HG02623 (cell line): ENCODE measurements at regions not wholly inside any gene's neighbourhood (a gene's known extent, or its start where the extent isn't known, plus 50 kb on each side); places are given as distances from the start of the nearest gene placed in this dataset.

Experiments used
- ATAC-seq: cut with Tn5 transposase; IDR thresholded peaks from one replicate; pipeline ENCODE4 v1.9.1; 2021; ENCODE audit warnings: moderate library complexity; ENCODE audit not compliant: unreplicated experiment

DNA sequence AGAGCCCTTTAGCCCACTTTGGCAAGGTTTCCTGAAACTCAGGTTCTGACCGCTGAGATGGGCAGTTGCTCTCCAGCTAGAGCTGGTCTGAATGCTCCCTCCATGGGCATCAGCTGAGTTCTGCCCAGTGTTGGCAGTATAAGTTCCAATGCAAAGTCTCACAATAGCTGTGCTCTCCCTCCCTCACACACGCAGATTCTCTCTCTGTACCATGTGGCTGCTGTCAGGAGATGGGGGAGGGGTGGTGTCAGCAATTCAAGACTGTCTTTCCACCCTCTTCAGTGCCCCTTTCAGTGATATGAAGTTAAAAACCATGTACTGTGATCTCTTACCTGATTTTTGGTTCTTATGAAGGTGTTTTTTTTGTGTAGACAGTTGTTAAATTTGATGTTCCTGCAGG is 164.3 kb upstream of the PLEKHA5 start:
- no peak for ATAC-seq

DNA sequence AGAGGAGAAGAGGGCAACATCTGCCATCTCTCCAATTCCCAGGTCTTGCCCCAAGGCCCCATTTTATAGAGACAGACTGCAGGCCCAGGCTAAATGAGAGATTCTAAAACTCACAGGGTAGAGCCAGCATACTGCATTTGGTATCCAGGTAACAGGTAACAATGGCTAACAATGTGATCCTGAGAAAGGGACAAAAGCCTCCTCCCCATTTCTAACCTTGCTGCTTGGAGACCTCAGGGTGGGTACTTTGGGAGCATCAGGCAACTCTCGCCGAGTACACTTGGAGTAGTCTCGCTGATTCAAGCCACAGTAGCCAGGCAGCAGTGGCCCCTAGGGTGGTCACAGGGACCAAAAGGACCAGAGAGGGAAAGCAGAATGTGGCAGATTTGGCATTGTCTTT is 162.6 kb upstream of the PLEKHA5 start:
- ATAC-seq, result no peak

DNA sequence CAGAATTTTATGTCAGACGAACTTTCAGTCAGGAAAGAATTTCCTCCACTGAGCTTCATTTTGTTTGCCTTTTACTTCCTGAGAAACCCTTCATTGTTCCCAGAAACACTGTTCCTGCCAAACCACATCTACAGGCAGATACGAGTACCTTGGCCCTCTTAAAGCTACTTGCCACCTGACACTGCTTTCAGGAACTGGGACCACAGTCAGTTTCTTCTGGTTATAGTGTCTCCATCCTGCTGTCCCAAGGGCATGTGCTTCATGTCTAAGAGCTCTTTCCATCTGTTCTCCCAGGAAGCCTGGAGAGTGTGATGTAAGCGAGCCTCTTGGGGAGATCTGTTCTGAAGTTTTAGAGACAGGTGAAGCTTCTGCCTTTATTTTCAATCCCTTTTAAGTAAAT is 161.7 kb upstream of the PLEKHA5 start:
- no peak for ATAC-seq

DNA sequence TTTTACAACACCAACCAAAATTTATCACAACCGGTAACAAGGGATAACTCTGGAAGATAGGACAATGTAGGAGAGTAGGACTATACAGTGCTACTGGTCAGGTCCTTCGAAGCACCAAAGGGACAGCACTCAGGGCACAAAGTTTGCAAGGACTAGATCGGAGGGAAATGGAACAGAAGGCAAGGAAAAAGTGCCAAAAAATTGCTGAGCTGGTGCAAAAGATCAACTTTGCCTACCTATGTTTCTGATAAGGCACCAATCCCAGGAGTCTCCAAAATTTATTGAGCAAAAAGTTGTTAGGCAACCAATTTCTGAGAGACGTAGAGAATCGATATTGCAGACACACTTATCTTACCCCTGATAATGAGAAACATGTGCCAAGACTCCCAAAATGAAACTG is 160.0 kb upstream of the PLEKHA5 start:
- no peak for ATAC-seq

DNA sequence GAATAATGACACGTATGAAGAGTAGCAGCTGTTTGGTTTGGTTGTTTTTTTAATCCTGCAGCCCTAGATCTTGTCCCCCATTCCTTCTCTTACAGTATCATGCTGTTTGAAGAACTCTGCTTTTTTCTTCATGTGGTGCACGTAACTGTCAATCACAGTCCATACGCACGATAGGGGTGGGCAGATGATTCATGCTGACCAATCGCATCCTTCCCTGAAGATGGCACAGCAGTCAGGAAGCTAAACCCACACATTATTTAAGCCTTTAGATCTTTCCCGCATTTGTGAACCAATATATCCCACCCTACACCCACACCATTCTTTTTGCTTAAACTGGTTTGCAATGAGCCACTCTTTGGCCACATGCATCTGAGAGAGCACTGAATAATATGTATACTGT is 158.9 kb upstream of the PLEKHA5 start:
- no peak for ATAC-seq

DNA sequence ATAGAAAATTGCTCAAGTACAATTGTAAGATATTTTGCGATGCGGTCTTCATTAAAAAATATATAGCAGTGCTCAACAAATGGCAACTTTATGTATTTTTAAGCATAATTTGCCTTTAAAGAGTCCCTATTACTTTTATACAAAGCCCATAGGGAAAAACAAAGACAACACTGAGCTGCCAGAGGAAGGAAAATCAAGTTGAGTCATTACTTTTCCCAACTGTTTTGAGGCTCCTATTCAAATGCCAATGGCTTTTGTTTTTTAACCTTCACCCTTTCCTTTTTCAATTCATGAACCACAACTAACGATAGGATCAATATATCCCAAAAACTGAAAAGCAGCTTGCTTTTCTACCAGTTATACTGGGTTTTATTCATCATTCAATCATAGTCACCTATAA is 157.6 kb upstream of the PLEKHA5 start:
- ATAC-seq, result no peak

DNA sequence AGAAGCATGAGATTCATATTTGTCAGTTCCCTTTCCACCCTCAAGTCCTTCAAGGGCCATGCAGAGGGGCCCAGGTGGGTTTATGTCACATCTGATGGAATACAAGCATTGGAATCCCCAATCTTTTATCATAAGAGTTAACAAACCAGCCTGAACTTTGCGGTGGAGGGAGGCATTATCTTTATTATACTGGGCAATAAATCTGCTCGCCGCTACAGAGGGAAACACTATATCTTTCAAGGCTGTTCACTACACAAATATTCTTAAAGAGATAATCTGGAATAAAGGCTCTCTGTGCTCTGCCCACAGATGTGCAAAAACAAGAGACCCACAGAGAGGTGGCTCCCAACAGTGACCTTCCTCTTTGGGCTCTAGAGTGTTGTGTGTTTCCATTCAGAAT is 153.6 kb upstream of the PLEKHA5 start:
- ATAC-seq, result no peak

DNA sequence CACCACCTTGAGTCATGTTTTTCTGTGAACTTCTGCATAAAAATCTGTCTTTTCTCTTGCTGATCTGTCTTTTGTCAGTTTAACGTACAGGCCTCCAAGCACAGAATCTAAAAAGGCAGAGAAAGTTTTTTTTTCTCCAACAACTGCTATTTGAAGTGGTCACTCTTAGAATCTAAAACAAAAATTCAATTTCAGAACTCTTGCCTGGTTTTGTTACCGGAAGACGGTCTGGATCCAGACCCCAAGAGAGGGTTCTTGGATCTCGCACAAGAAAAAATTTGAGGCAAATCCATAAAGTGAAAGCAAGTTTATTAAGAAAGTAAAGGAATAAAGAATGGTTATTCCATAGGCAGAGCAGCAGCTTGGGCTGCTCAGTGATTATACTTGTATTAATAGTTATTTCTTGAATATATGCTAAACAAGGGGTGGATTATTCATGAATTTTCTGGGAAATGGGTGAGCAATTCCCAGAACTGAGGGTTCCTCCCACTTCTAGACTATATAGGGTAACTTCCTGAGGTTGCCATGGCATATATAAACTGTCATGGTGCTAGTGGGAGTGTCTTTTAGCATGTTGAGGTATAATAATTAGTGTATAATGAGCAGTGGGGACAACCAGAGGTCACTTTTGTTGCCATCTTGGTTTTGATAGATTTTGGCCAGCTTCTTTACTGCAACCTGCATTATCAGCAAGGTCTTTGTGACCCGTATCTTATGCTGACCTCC is 150.0 kb upstream of the PLEKHA5 start:
- no peak for ATAC-seq

DNA sequence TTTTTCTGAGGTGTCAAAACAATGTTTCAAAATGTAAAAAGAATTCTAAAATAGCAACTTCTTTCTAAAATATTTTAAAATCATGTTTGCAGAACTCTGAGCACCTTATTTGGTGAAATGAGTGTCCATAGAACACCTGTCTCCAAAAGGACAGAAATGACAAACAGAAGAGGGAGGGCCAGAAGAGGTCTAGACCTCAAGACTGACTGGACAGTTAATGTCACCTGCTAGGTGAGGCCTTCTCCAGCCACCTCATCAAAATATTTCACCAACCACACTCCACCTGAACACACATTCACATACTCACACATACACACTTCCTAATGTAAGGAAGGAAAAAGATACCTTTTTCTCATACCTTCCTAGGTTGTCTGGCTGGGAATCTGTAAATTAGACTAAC is 147.8 kb upstream of the PLEKHA5 start:
- ATAC-seq, result no peak

DNA sequence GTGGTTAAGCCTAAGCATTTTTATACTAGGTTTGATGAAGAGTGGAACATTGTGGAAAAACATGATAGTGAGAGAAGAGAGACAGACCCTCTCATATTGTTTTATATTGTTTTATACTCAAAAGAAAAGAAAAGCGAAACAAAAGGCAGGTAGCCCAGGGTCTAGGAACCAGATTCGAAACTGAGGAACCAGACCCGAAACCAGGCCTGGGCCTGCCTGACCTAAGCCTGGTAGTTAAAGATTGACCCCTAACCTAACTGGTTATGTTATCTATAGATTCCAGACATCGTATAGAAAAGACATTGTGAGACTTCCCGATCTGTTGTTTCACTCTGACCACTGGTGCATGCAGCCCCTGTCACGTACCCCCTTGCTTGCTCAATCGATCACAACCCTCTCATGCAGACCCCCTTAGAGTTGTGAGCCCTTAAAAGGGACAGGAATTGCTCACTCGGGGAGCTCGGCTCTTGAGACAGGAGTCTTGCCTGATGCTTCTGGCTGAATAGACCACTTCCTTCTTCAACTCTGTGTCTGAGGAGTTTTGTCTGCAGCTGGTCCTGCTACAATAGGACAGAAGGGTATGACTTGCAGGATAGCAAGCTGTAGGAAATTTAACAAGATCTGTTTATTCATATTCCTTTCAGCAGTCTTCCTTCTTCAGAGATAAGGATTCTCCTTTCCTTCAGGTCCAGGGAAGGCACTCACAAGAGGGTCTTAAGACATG is 147.1 kb upstream of the PLEKHA5 start:
- ATAC-seq, result peak; percentile 50

DNA sequence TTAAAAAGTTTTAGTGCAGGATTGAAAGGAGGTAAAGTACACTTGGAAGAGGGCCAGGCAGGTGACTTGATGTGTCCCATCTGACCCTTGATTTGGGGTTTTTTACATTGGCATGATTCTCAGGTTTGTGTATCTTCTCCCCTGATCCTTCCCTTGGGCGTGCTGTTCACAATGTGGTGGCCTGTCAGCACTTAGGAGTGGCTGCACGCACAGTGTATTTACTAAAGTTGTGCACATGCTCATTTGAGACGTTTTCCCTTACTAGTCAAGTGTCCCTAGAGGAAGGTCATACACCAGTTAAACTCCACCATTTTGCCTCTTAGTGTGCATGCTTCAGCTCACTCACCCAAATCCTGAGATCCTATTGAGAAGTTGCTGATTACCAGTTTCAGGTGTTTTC is 145.7 kb upstream of the PLEKHA5 start:
- ATAC-seq, result no peak

DNA sequence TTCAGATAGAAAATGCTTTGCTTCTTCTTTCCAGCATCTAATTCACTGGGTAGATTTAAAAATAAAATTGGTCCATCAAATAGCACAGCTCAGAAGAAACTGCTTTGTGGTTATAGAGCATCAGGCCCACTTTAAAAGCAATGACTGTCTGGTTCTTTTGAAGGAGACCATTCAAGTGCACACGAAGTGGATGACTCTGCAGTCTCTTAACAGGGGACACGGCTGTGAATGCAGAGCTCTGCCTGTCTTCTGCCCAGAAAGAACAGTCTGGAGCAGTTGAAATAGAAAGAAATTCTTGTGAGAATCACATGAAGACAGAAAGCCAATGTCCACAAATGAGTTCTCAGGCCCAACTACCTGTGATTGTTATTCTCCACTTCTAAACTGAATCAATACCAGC is 138.7 kb upstream of the PLEKHA5 start:
- no peak for ATAC-seq

DNA sequence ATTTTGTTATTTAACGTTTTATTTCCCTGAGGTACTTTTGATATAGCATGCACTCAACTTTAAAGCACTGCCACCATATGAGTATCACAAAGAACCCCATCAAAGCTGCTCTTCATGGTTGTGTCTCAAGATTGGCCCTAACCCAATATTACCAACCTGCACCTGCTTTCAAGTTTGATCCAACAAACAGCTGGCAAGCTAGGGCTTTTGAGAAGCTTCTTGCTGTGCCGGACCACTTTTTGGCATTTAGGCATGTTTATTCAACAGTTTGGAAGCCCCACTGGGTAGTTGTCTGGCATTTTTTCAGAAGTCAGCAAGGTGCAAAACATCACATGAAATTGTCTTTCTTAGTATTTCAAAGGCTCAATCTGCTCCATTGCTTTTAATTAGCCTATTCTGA is 137.2 kb upstream of the PLEKHA5 start:
- no peak for ATAC-seq

DNA sequence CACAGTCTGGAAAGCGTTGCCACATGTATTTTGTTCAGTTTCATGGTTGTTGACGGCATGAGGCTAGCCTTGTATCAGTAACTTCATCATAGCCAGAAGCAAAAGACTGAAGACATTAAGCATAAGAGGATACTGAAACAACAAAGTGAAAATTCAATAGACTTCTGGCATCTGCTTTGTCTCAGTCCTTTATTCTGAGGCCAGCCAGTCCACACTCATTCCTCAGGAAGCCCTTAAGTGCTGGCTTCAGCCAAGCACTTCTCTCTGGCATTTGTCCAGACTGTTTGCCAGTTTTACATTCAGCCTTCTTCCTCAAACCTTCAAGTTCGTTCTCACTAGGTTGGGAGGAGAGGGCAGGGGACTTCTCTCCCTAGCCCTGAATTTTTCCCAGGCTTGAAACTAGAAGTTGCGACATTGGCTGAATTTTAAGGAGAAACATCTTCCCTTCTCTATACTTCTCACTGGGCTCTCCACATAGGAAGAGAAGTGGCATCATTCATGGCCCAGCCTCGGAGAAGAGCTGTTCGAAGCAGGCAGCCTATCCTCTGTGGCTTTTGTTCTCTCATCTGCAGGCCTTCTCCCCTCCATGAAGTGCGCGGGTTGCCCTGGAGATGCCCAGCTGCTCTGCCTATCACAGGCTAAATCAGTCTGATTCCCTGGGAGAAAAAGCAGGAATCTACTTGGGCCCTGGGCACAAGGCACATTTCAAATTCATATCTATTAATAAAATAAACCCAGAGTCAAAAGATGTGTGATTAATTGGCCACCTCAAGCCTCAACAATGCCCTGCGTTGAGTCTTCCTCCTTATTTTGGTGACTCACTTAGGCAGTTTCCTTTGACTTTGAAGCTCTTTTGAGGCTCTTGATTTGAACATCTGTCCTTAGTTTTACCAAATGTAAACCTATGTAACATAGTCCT is 130.9 kb upstream of the PLEKHA5 start:
- ATAC-seq, result no peak

DNA sequence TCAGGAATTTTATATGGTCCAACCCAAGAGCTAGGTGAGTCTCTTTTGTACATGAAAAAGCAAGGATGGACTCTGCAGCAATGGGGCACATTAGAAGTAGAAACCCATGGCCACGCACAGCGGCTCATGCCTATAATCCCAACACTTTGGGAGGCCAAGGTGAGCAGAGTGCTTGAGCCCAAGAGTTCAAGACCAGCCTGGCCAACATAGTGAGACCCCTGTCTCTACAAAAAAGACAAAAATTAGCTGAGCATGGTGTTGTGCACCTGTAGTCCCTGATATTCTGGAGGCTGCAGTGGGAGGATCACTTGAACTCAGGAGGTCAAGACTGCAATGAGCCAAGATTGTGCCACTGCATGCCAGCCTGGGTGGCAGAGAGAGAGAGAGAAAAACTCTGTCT is 128.7 kb upstream of the PLEKHA5 start:
- no peak for ATAC-seq

DNA sequence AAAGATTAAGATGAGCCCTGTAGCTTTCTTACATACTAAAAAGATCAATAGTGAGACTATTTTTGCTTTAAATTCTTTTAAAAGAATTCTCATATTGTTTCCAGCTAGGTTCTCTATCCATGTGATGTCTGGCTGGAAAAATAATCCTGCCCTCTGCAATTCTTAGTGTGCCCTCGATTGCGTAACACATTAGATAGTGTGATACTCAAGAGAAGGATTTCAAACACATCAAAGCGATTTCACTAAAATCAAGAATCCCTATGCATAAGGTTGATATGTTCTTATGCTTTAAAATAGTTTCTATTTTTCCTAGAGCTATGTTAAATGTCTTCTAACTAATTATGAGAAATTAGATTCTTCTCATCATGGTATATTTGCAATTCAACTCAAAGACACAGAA is 127.3 kb upstream of the PLEKHA5 start:
- ATAC-seq, result no peak

DNA sequence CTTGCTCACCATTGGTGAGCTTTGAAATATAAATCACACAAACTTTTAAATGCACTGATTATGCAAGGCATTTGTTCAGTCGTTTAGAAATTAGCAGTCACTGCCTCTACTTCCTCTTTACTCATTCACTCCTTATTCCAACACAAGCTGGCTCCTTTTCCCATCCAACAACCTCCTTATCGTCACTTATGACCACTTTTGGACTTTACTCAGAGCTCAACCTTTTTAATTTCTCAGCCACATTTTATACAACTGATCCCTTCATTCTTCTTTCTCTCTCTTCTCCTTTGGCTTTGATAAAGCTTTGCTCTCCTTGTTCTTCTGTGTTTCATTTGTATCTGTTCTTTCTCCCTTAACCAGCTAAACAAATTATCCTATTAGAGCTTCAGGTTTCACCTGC is 126.4 kb upstream of the PLEKHA5 start:
- no peak for ATAC-seq

DNA sequence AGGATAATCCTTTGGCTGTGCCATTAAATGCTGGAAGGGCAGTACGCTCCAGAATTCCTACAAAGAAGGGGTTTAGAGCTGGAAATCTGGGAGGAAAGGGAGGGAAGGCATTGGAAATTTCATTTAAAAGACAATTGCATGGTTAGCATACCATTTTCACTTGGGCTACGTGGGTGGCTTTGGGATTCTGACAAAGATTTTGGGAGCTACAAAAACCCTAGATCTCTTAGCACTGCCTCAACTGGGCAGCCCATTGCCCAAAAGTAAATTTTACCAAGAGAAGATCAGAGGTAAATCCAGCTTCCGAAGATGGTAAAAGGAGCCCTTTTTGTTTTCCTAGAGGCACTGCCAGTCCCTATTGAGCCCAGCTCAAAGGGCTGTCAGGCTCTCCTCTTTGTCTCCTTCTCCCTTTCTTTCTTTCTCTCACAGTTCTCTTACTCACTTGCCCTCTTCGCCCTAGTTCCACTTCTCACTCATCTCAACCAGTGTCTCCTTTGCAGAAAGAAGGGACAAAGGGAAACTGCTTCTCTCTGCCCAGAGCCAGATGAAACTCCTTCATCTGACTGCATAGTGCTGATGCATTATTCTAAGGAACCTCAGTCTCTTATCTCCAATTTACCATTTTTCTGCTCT is 125.4 kb upstream of the PLEKHA5 start:
- no peak for ATAC-seq

DNA sequence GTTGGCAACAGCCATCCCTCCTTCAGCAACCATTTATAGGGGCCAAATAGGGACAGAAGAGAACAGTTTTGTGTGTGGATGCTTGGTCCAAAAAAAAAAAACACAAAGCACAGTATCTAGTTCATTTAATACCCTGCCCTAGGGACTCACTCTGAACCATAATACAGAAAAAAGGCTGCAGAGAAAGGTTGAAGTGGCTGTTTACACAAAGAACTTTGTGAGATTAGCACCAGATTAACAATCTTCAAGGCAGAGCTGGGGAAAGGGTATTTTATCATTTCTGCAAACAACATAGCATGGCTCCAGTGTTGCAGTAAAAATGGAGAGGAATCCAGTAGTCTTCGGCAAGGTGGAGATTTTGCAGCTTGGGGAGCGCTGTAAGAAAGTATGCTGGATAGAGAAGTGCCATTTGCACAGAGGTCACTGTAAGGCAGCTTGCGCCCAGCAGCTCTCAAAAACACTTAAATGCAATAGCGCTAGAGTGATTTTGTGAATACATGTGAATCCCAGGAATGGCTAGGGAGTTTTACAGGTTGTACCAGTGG is 124.2 kb upstream of the PLEKHA5 start:
- no peak for ATAC-seq

DNA sequence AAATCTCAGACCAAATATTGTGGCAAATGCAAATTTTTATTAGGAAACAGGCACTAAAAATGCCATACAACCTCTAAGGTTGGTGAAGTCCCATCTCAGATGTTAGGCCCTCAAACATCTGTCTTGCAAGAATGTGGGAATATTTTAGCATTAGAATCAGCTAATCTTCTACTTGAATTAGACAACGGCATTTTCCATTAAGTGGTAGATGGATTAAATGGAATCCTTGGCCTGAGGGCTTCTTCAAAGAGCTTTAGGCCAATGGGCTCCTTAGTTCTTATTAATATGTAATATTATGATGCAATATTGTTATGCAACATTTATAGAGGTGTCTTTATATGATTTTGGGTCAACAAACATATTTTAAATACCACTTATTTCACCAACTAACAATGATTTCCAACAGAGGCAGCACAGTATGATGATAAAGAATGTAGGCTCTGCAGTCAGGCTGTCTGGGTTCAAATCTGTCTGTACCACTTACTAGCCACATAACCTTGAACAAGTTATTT is 122.9 kb upstream of the PLEKHA5 start:
- ATAC-seq, result no peak

DNA sequence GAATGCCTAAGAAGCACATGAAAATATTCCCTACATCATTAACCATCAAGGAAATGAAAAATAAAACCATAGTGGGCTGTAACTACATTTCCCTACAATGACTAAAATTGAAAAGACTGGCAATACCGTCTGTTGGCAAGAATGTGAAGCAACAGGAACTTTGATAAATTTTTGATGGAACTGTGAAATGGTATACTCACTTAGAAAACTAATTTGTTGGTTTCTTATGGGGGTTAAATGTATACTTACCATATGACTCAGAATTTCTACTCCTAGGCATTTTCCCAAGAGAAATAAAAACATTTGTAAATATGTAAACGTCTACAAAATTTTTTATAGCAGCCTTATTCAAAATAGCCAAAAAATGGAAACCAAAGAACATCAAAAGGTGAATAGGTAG is 121.4 kb upstream of the PLEKHA5 start:
- ATAC-seq, result no peak
